ENCODE measurements at regions not wholly inside any gene's neighbourhood (a gene's known extent, or its start where the extent isn't known, plus 50 kb on each side); places are given as distances from the start of the nearest gene placed in this dataset.
A peak's percentile ranks its signal among the peaks of the same experiment; 100 is the strongest.

- Histone ChIP-seq H3K36me3 (no peaks in the 10 kb centered on the region), H3K9me3 (no peaks in the 10 kb centered on the region), H3K4me1 (no peaks in the 10 kb centered on the region), H3K27ac (no peak overlapping the region), H3K4me3 (no peak overlapping the region), H3K27me3 (no peaks in the 10 kb centered on the region)
- DNase-seq (no peak), ATAC-seq (no peak)
- intact Hi-C loops (cut with DNase I) = no loop called here
- TF ChIP-seq CTCF (IDR thresholded peaks at IDR 0.05) (no peak), POLR2A (IDR thresholded peaks at IDR 0.05) (no peak)
Measured at GRCh38 chr1:34488080-34488708, 266.7 kb upstream of the GJB5 start.

DNA sequence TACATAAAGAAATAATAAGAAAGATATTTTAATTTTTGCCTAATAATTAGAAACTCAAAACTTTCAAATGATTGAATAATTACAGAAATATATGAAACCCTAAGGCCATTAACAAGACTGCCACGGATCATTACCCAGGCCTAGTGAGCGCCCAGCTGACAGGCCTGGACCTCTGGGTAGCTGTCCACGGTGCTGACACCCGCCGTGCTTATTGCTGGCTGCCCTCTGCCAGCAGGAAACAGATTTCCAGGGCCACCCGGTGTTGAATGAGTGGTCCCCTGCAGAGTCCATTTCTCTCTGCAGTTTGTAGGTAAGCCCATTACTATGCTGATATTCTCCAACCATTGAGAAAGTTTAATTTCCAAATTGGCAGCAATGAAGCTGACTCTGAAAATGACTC, 254.4 kb upstream of the GJB5 start:
- intact Hi-C loops (cut with DNase I) = no loop called here
- no peaks in the 10 kb centered on the region for H3K27me3 ChIP-seq
- no peaks in the 10 kb centered on the region for H3K4me1 ChIP-seq
- no peak overlapping the region for H3K27ac ChIP-seq
- H3K9me3 ChIP-seq = no peaks in the 10 kb centered on the region
- no peak overlapping the region for H3K4me3 ChIP-seq
- ATAC-seq (peak in 2 of 4 donors; percentile 44 to 61), DNase-seq (peak in 2 of 3 donors; percentile 35 to 63)
- TF ChIP-seq CTCF (IDR thresholded peaks at IDR 0.05) (no peak), POLR2A (IDR thresholded peaks at IDR 0.05) (no peak)
- H3K36me3 ChIP-seq = no peaks in the 10 kb centered on the region
- WGBS (ENCODE audit: insufficient coverage, low coverage, low lambda C conversion rate, missing lambda C conversion rate) = 11% methylated on average over 6 of the region's 6 CpGs

GRCh38 chr1:34511802-34512201, 243.0 kb upstream of the GJB5 start:
- Histone ChIP-seq H3K27ac (no peak overlapping the region), H3K36me3 (no peaks in the 10 kb centered on the region), H3K27me3 (no peaks in the 10 kb centered on the region), H3K4me1 (no peaks in the 10 kb centered on the region), H3K4me3 (no peak overlapping the region), H3K9me3 (peaks cover 0 to 15% (median 1%) of the 10 kb centered on the region in 4 donors)
- ATAC-seq = no peak
- no peak for DNase-seq
- intact Hi-C loops (cut with DNase I) = no loop called here
- TF ChIP-seq POLR2A (IDR thresholded peaks at IDR 0.05) (no peak), CTCF (IDR thresholded peaks at IDR 0.05) (no peak)

GRCh38 chr1:34518146-34518699, 236.6 kb upstream of the GJB5 start:
- Histone ChIP-seq H3K27me3 (no peaks in the 10 kb centered on the region), H3K27ac (no peak overlapping the region), H3K4me1 (no peaks in the 10 kb centered on the region), H3K4me3 (no peak overlapping the region), H3K36me3 (no peaks in the 10 kb centered on the region), H3K9me3 (no peaks in the 10 kb centered on the region)
- ATAC-seq = no peak
- TF ChIP-seq CTCF (IDR thresholded peaks at IDR 0.05) = no peak
- no peak for TF ChIP-seq POLR2A (IDR thresholded peaks at IDR 0.05)
- no peak for DNase-seq
- intact Hi-C loops (cut with DNase I) = no loop called here
- 58% methylated on average over 4 of the region's 4 CpGs for WGBS (ENCODE audit: insufficient coverage, low coverage, low lambda C conversion rate, missing lambda C conversion rate)

GRCh38 chr1:34520111-34520510, 234.7 kb upstream of the GJB5 start:
- H3K9me3 ChIP-seq = no peaks in the 10 kb centered on the region
- H3K27me3 ChIP-seq = no peaks in the 10 kb centered on the region
- no peaks in the 10 kb centered on the region for H3K4me1 ChIP-seq
- no peak overlapping the region for H3K4me3 ChIP-seq
- no peak overlapping the region for H3K27ac ChIP-seq
- TF ChIP-seq CTCF (IDR thresholded peaks at IDR 0.05) (no peak), POLR2A (IDR thresholded peaks at IDR 0.05) (no peak)
- intact Hi-C loops (cut with DNase I) = no loop called here
- ATAC-seq (no peak), DNase-seq (no peak)
- H3K36me3 ChIP-seq = no peaks in the 10 kb centered on the region
- 19% methylated on average over 3 of the region's 4 CpGs for WGBS (ENCODE audit: insufficient coverage, low coverage, low lambda C conversion rate, missing lambda C conversion rate)

Measured in right lobe of liver (tissue), 6 donors.